ENCODE measurements at regions not wholly inside any gene's neighbourhood (a gene's known extent, or its start where the extent isn't known, plus 50 kb on each side); places are given as distances from the start of the nearest gene placed in this dataset.
A peak's percentile ranks its signal among the peaks of the same experiment; 100 is the strongest.

GRCh38 chr4:18566970-18567799 is 545.6 kb upstream of the LCORL start (continued):
- TF ChIP-seq ZC3H4 (CRISPR knock-in tag; IDR thresholded peaks at IDR 0.05; ENCODE audit: borderline replicate concordance) (no peak), CBFB (CRISPR knock-in tag; IDR thresholded peaks at IDR 0.05) (no peak), PRDM4 (CRISPR knock-in tag; IDR thresholded peaks at IDR 0.05; ENCODE audit: borderline replicate concordance) (no peak), ZNF530 (CRISPR knock-in tag; IDR thresholded peaks at IDR 0.05; ENCODE audit: low read depth) (no peak), PRDM10 (CRISPR knock-in tag; IDR thresholded peaks at IDR 0.05; ENCODE audit: low read depth) (0 out of 2 replicates have a peak, but pooled peaks have one; percentile 58), ARNT (IDR thresholded peaks at IDR 0.05) (no peak), DNMT1 (CRISPR knock-in tag; IDR thresholded peaks at IDR 0.05) (no peak), ZNF543 (CRISPR knock-in tag; IDR thresholded peaks at IDR 0.05) (no peak), FOXP4 (CRISPR knock-in tag; IDR thresholded peaks at IDR 0.05) (peak; percentile 81), GFI1 (CRISPR knock-in tag; IDR thresholded peaks at IDR 0.05; ENCODE audit: borderline replicate concordance) (peak; percentile 75), NCOA5 (CRISPR knock-in tag; IDR thresholded peaks at IDR 0.05) (no peak), KDM5B (CRISPR knock-in tag; IDR thresholded peaks at IDR 0.05; ENCODE audit: borderline replicate concordance) (no peak), TFAP4 (IDR thresholded peaks at IDR 0.05; ENCODE audit: borderline replicate concordance, low read depth) (no peak)
- TF ChIP-seq, protein P1, sequence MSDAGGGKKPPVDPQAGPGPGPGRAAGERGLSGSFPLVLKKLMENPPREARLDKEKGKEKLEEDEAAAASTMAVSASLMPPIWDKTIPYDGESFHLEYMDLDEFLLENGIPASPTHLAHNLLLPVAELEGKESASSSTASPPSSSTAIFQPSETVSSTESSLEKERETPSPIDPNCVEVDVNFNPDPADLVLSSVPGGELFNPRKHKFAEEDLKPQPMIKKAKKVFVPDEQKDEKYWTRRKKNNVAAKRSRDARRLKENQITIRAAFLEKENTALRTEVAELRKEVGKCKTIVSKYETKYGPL (CRISPR knock-in tag; IDR thresholded peaks at IDR 0.05): no peak
- TF ChIP-seq, protein P2, sequence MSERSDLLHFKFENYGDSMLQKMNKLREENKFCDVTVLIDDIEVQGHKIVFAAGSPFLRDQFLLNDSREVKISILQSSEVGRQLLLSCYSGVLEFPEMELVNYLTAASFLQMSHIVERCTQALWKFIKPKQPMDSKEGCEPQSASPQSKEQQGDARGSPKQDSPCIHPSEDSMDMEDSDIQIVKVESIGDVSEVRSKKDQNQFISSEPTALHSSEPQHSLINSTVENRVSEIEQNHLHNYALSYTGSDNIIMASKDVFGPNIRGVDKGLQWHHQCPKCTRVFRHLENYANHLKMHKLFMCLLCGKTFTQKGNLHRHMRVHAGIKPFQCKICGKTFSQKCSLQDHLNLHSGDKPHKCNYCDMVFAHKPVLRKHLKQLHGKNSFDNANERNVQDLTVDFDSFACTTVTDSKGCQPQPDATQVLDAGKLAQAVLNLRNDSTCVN (CRISPR knock-in tag; IDR thresholded peaks at IDR 0.05; ENCODE audit: borderline replicate concordance): no peak
- TF ChIP-seq, protein P3, sequence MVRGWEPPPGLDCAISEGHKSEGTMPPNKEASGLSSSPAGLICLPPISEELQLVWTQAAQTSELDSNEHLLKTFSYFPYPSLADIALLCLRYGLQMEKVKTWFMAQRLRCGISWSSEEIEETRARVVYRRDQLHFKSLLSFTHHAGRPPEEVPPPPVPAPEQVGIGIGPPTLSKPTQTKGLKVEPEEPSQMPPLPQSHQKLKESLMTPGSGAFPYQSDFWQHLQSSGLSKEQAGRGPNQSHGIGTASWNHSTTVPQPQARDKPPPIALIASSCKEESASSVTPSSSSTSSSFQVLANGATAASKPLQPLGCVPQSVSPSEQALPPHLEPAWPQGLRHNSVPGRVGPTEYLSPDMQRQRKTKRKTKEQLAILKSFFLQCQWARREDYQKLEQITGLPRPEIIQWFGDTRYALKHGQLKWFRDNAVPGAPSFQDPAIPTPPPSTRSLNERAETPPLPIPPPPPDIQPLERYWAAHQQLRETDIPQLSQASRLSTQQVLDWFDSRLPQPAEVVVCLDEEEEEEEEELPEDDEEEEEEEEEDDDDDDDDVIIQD (CRISPR knock-in tag; IDR thresholded peaks at IDR 0.05; ENCODE audit: low read depth): peak; percentile 70; the same call in 1 of the 2 replicates

Measured in HepG2 (cell line).